IPS-15b (cell line): ENCODE measurements at regions not wholly inside any gene's neighbourhood (a gene's known extent, or its start where the extent isn't known, plus 50 kb on each side); places are given as distances from the start of the nearest gene placed in this dataset.

ENCODE experiments used
- H3K27me3 ChIP-seq: one replicate; pipeline ENCODE4 v1.6.1; 2013; ENCODE audit warnings: low read length; ENCODE audit not compliant: control insufficient read depth, insufficient read depth
- H3K36me3 ChIP-seq: one replicate; pipeline ENCODE4 v1.6.1; 2013; ENCODE audit warnings: low read length; ENCODE audit not compliant: control insufficient read depth, insufficient read depth
- H3K4me1 ChIP-seq: one replicate; pipeline ENCODE4 v1.6.1; 2013; ENCODE audit warnings: mild to moderate bottlenecking, low read length; ENCODE audit not compliant: control insufficient read depth, insufficient read depth
- H3K4me3 ChIP-seq: one replicate; pipeline ENCODE4 v1.5.1; 2013; ENCODE audit warnings: low read depth, low read length
- H3K9ac ChIP-seq: one replicate; pipeline ENCODE4 v1.6.1; 2013; ENCODE audit warnings: low read depth, mild to moderate bottlenecking, low read length
- H3K9me3 ChIP-seq: one replicate; pipeline ENCODE4 v1.6.1; 2013; ENCODE audit warnings: mild to moderate bottlenecking, low read length; ENCODE audit not compliant: control insufficient read depth, insufficient read depth

GRCh38 chr9:18240213-18240612 lies 233.7 kb upstream of the ADAMTSL1 start:
- Histone ChIP-seq H3K4me1 (no peaks in the 10 kb centered on the region), H3K9me3 (no peaks in the 10 kb centered on the region), H3K36me3 (no peaks in the 10 kb centered on the region), H3K9ac (no peak overlapping the region), H3K4me3 (no peak overlapping the region), H3K27me3 (no peaks in the 10 kb centered on the region)

GRCh38 chr9:18245911-18246310 lies 228.0 kb upstream of the ADAMTSL1 start:
- Histone ChIP-seq H3K9ac (no peak overlapping the region), H3K36me3 (no peaks in the 10 kb centered on the region), H3K27me3 (no peaks in the 10 kb centered on the region), H3K4me1 (no peaks in the 10 kb centered on the region), H3K9me3 (no peaks in the 10 kb centered on the region), H3K4me3 (no peak overlapping the region)

- H3K9ac ChIP-seq, result no peak overlapping the region
- H3K27me3 ChIP-seq, result no peaks in the 10 kb centered on the region
- H3K4me1 ChIP-seq, result no peaks in the 10 kb centered on the region
- no peaks in the 10 kb centered on the region for H3K9me3 ChIP-seq
- H3K4me3 ChIP-seq, result no peak overlapping the region
- H3K36me3 ChIP-seq, result no peaks in the 10 kb centered on the region
These were observed 223.9 kb upstream of the ADAMTSL1 start for GRCh38 chr9:18250053-18250452.

GRCh38 chr9:18253950-18254349 lies 220.0 kb upstream of the ADAMTSL1 start:
- Histone ChIP-seq H3K9ac (no peak overlapping the region), H3K4me3 (no peak overlapping the region), H3K9me3 (no peaks in the 10 kb centered on the region), H3K4me1 (no peaks in the 10 kb centered on the region), H3K36me3 (no peaks in the 10 kb centered on the region), H3K27me3 (no peaks in the 10 kb centered on the region)

GRCh38 chr9:18255158-18255629 lies 218.8 kb upstream of the ADAMTSL1 start:
- H3K9me3 ChIP-seq, result no peaks in the 10 kb centered on the region
- H3K36me3 ChIP-seq, result no peaks in the 10 kb centered on the region
- no peaks in the 10 kb centered on the region for H3K27me3 ChIP-seq
- no peak overlapping the region for H3K4me3 ChIP-seq
- no peaks in the 10 kb centered on the region for H3K4me1 ChIP-seq
- H3K9ac ChIP-seq, result no peak overlapping the region

GRCh38 chr9:18255747-18256146 lies 218.2 kb upstream of the ADAMTSL1 start:
- Histone ChIP-seq H3K4me1 (no peaks in the 10 kb centered on the region), H3K9me3 (no peaks in the 10 kb centered on the region), H3K36me3 (no peaks in the 10 kb centered on the region), H3K4me3 (no peak overlapping the region), H3K9ac (no peak overlapping the region), H3K27me3 (no peaks in the 10 kb centered on the region)

GRCh38 chr9:18256568-18256967 lies 217.4 kb upstream of the ADAMTSL1 start:
- no peaks in the 10 kb centered on the region for H3K4me1 ChIP-seq
- H3K4me3 ChIP-seq, result no peak overlapping the region
- H3K27me3 ChIP-seq, result no peaks in the 10 kb centered on the region
- H3K9me3 ChIP-seq, result no peaks in the 10 kb centered on the region
- no peak overlapping the region for H3K9ac ChIP-seq
- no peaks in the 10 kb centered on the region for H3K36me3 ChIP-seq

GRCh38 chr9:18260521-18260920 lies 213.4 kb upstream of the ADAMTSL1 start:
- no peaks in the 10 kb centered on the region for H3K9me3 ChIP-seq
- H3K4me1 ChIP-seq, result peaks cover 5% of the 10 kb centered on the region
- H3K36me3 ChIP-seq, result no peaks in the 10 kb centered on the region
- H3K9ac ChIP-seq, result no peak overlapping the region
- no peaks in the 10 kb centered on the region for H3K27me3 ChIP-seq
- no peak overlapping the region for H3K4me3 ChIP-seq

GRCh38 chr9:18261181-18261580 lies 212.8 kb upstream of the ADAMTSL1 start:
- Histone ChIP-seq H3K4me3 (no peak overlapping the region), H3K9ac (no peak overlapping the region), H3K36me3 (no peaks in the 10 kb centered on the region), H3K4me1 (peaks cover 5% of the 10 kb centered on the region), H3K9me3 (no peaks in the 10 kb centered on the region), H3K27me3 (no peaks in the 10 kb centered on the region)

GRCh38 chr9:18263377-18263776 lies 210.6 kb upstream of the ADAMTSL1 start:
- H3K9me3 ChIP-seq, result no peaks in the 10 kb centered on the region
- H3K36me3 ChIP-seq, result no peaks in the 10 kb centered on the region
- no peak overlapping the region for H3K9ac ChIP-seq
- no peaks in the 10 kb centered on the region for H3K27me3 ChIP-seq
- H3K4me1 ChIP-seq, result peaks cover 5% of the 10 kb centered on the region
- H3K4me3 ChIP-seq, result no peak overlapping the region

- Histone ChIP-seq H3K4me3 (no peak overlapping the region), H3K4me1 (no peaks in the 10 kb centered on the region), H3K9me3 (no peaks in the 10 kb centered on the region), H3K9ac (no peak overlapping the region), H3K36me3 (no peaks in the 10 kb centered on the region), H3K27me3 (no peaks in the 10 kb centered on the region)
These were observed 205.6 kb upstream of the ADAMTSL1 start for GRCh38 chr9:18268381-18268780.

- no peaks in the 10 kb centered on the region for H3K9me3 ChIP-seq
- H3K4me1 ChIP-seq, result no peaks in the 10 kb centered on the region
- H3K27me3 ChIP-seq, result no peaks in the 10 kb centered on the region
- no peak overlapping the region for H3K9ac ChIP-seq
- H3K4me3 ChIP-seq, result no peak overlapping the region
- H3K36me3 ChIP-seq, result no peaks in the 10 kb centered on the region
These were observed 204.4 kb upstream of the ADAMTSL1 start for GRCh38 chr9:18269561-18269960.

- Histone ChIP-seq H3K27me3 (no peaks in the 10 kb centered on the region), H3K9ac (no peak overlapping the region)
These were observed 199.3 kb upstream of the ADAMTSL1 start for GRCh38 chr9:18274693-18275092.

More at GRCh38 chr9:18274693-18275092, 199.3 kb upstream of the ADAMTSL1 start:
- no peaks in the 10 kb centered on the region for H3K4me1 ChIP-seq
- peaks cover 2% of the 10 kb centered on the region for H3K9me3 ChIP-seq
- H3K4me3 ChIP-seq, result no peak overlapping the region
- no peaks in the 10 kb centered on the region for H3K36me3 ChIP-seq
